B cell (primary cell): ENCODE measurements at regions not wholly inside any gene's neighbourhood (a gene's known extent, or its start where the extent isn't known, plus 50 kb on each side); places are given as distances from the start of the nearest gene placed in this dataset.

Experiments
- ATAC-seq: fragments of 200-7000 bp; cut with Tn5 transposase; one replicate; pipeline ENCODE4 v1.10.0; 2021; ENCODE audit warnings: low read depth, mild to moderate bottlenecking, moderate number of reproducible peaks, moderate library complexity
- CTCF ChIA-PET: fragments of 350-600 bp; sonication (Branson Sonifier 250); formaldehyde crosslinking; loops from one replicate; lab custom pipeline; 2021; ENCODE audit warnings: antibody characterized with exemption, inconsistent platforms; lab: Charles Lee
- POLR2A ChIA-PET: fragments of 350-600 bp; sonication (Branson Sonifier 250); formaldehyde crosslinking; loops from one replicate; lab custom pipeline; 2021; ENCODE audit warnings: antibody characterized with exemption; lab: Charles Lee
- DNase-seq: peaks from one replicate; pipeline ENCODE4 v3.0.0; 2013
- H2AFZ ChIP-seq: 2 replicates; pipeline ENCODE4 v1.6.1; 2012; ENCODE audit warnings: mild to moderate bottlenecking, low read depth, low read length; ENCODE audit not compliant: insufficient read depth, poor library complexity, severe bottlenecking
- H3K27ac ChIP-seq, 2 donors: 1 replicate in 1 of 2; 2 replicates in 1 of 2; pipeline ENCODE4 v1.5.1; 2012 to 2013; ENCODE audit warnings: low read length in 2 of 2, mild to moderate bottlenecking in 2 of 2, moderate library complexity in 1 of 2
- H3K27me3 ChIP-seq, 4 experiments: fragments of 200-600 bp in 1 of 4; sonication (generic) in 1 of 4; replicated peaks in 1 of 4; 1 replicate in 2 of 4; 2 replicates in 2 of 4; pipeline versions ENCODE4 v1.6.1 to v1.7.0; 2013 to 2016; ENCODE audit warnings: low read length in 3 of 4, mild to moderate bottlenecking in 2 of 4, mixed read lengths in 1 of 4, moderate library complexity in 1 of 4; ENCODE audit not compliant: insufficient read depth in 4 of 4, control insufficient read depth in 3 of 4; ENCODE audit errors: control extremely low read depth in 1 of 4
- H3K36me3 ChIP-seq, 2 experiments: replicated peaks in 1 of 2; 1 replicate in 1 of 2; 2 replicates in 1 of 2; pipeline versions ENCODE4 v1.6.1 to v1.7.1; 2013; ENCODE audit warnings: low read length in 1 of 2; ENCODE audit not compliant: insufficient read depth in 2 of 2, control insufficient read depth in 1 of 2; ENCODE audit errors: control extremely low read depth in 1 of 2, extremely low read depth in 1 of 2
- H3K4me1 ChIP-seq, 2 donors: fragments of 200-600 bp in 1 of 2; sonication (generic) in 1 of 2; 1 replicate in 1 of 2; 2 replicates in 1 of 2; pipeline versions ENCODE4 v1.5.1 to v1.6.1; 2013 to 2017; ENCODE audit warnings: low read length in 2 of 2; ENCODE audit not compliant: control insufficient read depth in 2 of 2, insufficient read depth in 2 of 2
- H3K4me2 ChIP-seq: replicated peaks from 2 replicates; pipeline ENCODE3; 2012; ENCODE audit warnings: mild to moderate bottlenecking, low read depth, low read length; ENCODE audit not compliant: poor library complexity, severe bottlenecking
- H3K4me3 ChIP-seq, 5 experiments: fragments of 200-600 bp in 1 of 5; sonication (generic) in 1 of 5; 1 replicate in 3 of 5; 2 replicates in 2 of 5; pipeline versions ENCODE4 v1.5.1 to v1.7.0; 2011 to 2016; ENCODE audit warnings: low read length in 4 of 5, mild to moderate bottlenecking in 4 of 5, low read depth in 2 of 5, control low read depth in 1 of 5, moderate library complexity in 1 of 5; ENCODE audit not compliant: insufficient read depth in 1 of 5; ENCODE audit errors: control extremely low read depth in 1 of 5, extremely low read depth in 1 of 5
- H3K79me2 ChIP-seq: fragments of 200-600 bp; sonication (generic); one replicate; pipeline ENCODE4 v1.6.0; 2016; ENCODE audit warnings: low read length; ENCODE audit not compliant: control insufficient read depth, insufficient read depth
- H3K9ac ChIP-seq: fragments of 200-600 bp; sonication (generic); 2 replicates; pipeline ENCODE4 v1.6.1; 2017; ENCODE audit warnings: mild to moderate bottlenecking, low read length, moderate library complexity
- H3K9me3 ChIP-seq, 3 donors: one replicate each; pipeline versions ENCODE4 v1.6.1 to v1.7.1; 2013; ENCODE audit warnings: low read length in 2 of 3; ENCODE audit not compliant: control insufficient read depth in 2 of 3, insufficient read depth in 1 of 3; ENCODE audit errors: control extremely low read depth in 1 of 3
- H4K20me1 ChIP-seq: 2 replicates; pipeline ENCODE4 v1.6.0; 2012; ENCODE audit warnings: mild to moderate bottlenecking, low read length; ENCODE audit not compliant: insufficient read depth, control insufficient read depth, poor library complexity, severe bottlenecking
- H3K27ac Mint-ChIP-seq: one replicate; pipeline ENCODE4 v1.8.0; 2021; ENCODE audit warnings: mixed read lengths
- H3K27me3 Mint-ChIP-seq: one replicate; pipeline ENCODE4 v1.8.0; 2021; ENCODE audit warnings: mixed read lengths
- H3K4me1 Mint-ChIP-seq: one replicate; pipeline ENCODE4 v1.8.0; 2021; ENCODE audit warnings: mixed read lengths
- H3K4me3 Mint-ChIP-seq: one replicate; pipeline ENCODE4 v1.8.0; 2021; ENCODE audit warnings: mixed read lengths
- H3K9me3 Mint-ChIP-seq: one replicate; pipeline ENCODE4 v1.8.0; 2022; ENCODE audit warnings: mixed read lengths; ENCODE audit not compliant: insufficient read depth
- CTCF ChIP-seq: fragments of 200-600 bp; IDR thresholded peaks from one replicate; pipeline ENCODE4 v1.8.0; 2022; ENCODE audit warnings: antibody characterized with exemption, mild to moderate bottlenecking
- EZH2 ChIP-seq: IDR thresholded peaks from 2 replicates; pipeline ENCODE4 v1.6.1; 2012; ENCODE audit warnings: borderline replicate concordance, low read depth, mild to moderate bottlenecking, moderate library complexity, low read length; ENCODE audit not compliant: insufficient read depth, poor library complexity, severe bottlenecking
- WGBS: methylation state at CpG from one replicate; pipeline ENCODE4 v1.1.5; 2013; ENCODE audit warnings: missing lambda C conversion rate; ENCODE audit not compliant: insufficient coverage; 5-methylcytosine and 5-hydroxymethylcytosine counted together
- intact Hi-C: fragments of 100-400 bp; cut with micrococcal nuclease; formaldehyde crosslinking; loops from one replicate; pipeline ENCODE4 v1.10.0; 2022

- H3K27me3 Mint-ChIP-seq: peaks cover 3% of the 10 kb centered on the region
- ATAC-seq (no peak), DNase-seq (no peak)
- H3K4me3 Mint-ChIP-seq: no peak overlapping the region
- no peak overlapping the region for H3K27ac Mint-ChIP-seq
- Histone ChIP-seq H3K36me3 (no peaks in the 10 kb centered on the region), H3K4me1 (no peaks in the 10 kb centered on the region), H4K20me1 (no peaks in the 10 kb centered on the region), H3K79me2 (no peaks in the 10 kb centered on the region), H3K27me3 (no peaks in the 10 kb centered on the region), H3K4me3 (no peak overlapping the region), H2AFZ (no peak overlapping the region), H3K9me3 (no peaks in the 10 kb centered on the region), H3K9ac (no peak overlapping the region), H3K27ac (no peak overlapping the region), H3K4me2 (no peak overlapping the region)
- no peaks in the 10 kb centered on the region for H3K4me1 Mint-ChIP-seq
- H3K9me3 Mint-ChIP-seq: peaks cover 3% of the 10 kb centered on the region
- WGBS: no CpG with 5 or more reads among the region's 2 CpGs
- CTCF ChIA-PET: no interaction called here
- TF ChIP-seq EZH2 (no peak), CTCF (no peak)
- intact Hi-C loops: no loop called here
- POLR2A ChIA-PET: no interaction called here
These were observed 188.3 kb downstream of the NAF1 start for GRCh38 chr4:162978398-162978797.

- DNase-seq (no peak), ATAC-seq (no peak)
- no peak overlapping the region for H3K27ac Mint-ChIP-seq
- H3K27ac ChIP-seq: no peak overlapping the region
- TF ChIP-seq CTCF (no peak), EZH2 (no peak)
- no peaks in the 10 kb centered on the region for H3K4me1 Mint-ChIP-seq
- H3K4me1 ChIP-seq: no peaks in the 10 kb centered on the region
- peaks cover 3% of the 10 kb centered on the region for H3K27me3 Mint-ChIP-seq
- POLR2A ChIA-PET: no interaction called here
- CTCF ChIA-PET: no interaction called here
- no peak overlapping the region for H2AFZ ChIP-seq
- H3K36me3 ChIP-seq: no peaks in the 10 kb centered on the region
- H3K4me3 ChIP-seq: no peak overlapping the region
- no peak overlapping the region for H3K4me3 Mint-ChIP-seq
- no peaks in the 10 kb centered on the region for H3K79me2 ChIP-seq
- peaks cover 3% of the 10 kb centered on the region for H3K9me3 Mint-ChIP-seq
- H3K27me3 ChIP-seq: no peaks in the 10 kb centered on the region
- no peaks in the 10 kb centered on the region for H4K20me1 ChIP-seq
- no peak overlapping the region for H3K4me2 ChIP-seq
- intact Hi-C loops: no loop called here
- WGBS: no CpG with 5 or more reads among the region's 2 CpGs
- H3K9me3 ChIP-seq: no peaks in the 10 kb centered on the region
- no peak overlapping the region for H3K9ac ChIP-seq
These were observed 188.9 kb downstream of the NAF1 start for GRCh38 chr4:162977788-162978187.
